GM12878 (cell line): ENCODE measurements at regions not wholly inside any gene's neighbourhood (a gene's known extent, or its start where the extent isn't known, plus 50 kb on each side); places are given as distances from the start of the nearest gene placed in this dataset.

Experiments used
- ATAC-seq: fragments of 200-7000 bp; cut with Tn5 transposase; 3 replicates; pipeline ENCODE4 v1.9.1; 2020; ENCODE audit warnings: mild to moderate bottlenecking, moderate library complexity
- BruUV-seq: library from RNA; stranded (reverse); fragments of 400-500 nt; replicated peaks from 2 replicates; lab custom pipeline; 2021; lab: Mats Ljungman, UMichigan
- CTCF ChIA-PET: fragments of 300-600 bp; sonication (Branson Sonifier 250); formaldehyde crosslinking; extraction: SDS; loops from one replicate; lab custom pipeline; 2021; ENCODE audit warnings: inconsistent platforms; lab: Yijun Ruan, JAX
- POLR2A ChIA-PET: fragments of 350-600 bp; formaldehyde crosslinking; extraction: SDS; loops from one replicate; lab custom pipeline; 2021; ENCODE audit warnings: inconsistent platforms; lab: Charles Lee
- RAD21 ChIA-PET: fragments of 300-600 bp; sonication (Branson Sonifier 250); formaldehyde crosslinking; loops from one replicate; lab custom pipeline; 2023; ENCODE audit warnings: antibody characterized with exemption; ENCODE audit not compliant: unreplicated experiment; lab: Charles Lee
- SMC1A ChIA-PET: fragments of 300-600 bp; sonication (Branson Sonifier 250); formaldehyde crosslinking; loops from one replicate; lab custom pipeline; 2023; ENCODE audit not compliant: unreplicated experiment, uncharacterized antibody; lab: Charles Lee
- DNase-seq: peaks from one replicate; pipeline ENCODE4 v3.0.0-alpha.2; 2011; ENCODE audit warnings: low read depth, low spot score
- FAIRE-seq: peaks from 3 replicates; lab custom pipeline; 2011; peaks lifted over from hg19 to GRCh38; lab: Jason Lieb, UNC
- H2AFZ ChIP-seq: 2 replicates; pipeline ENCODE4 v1.6.0; 2011; ENCODE audit warnings: low read depth, low read length, control low read depth; ENCODE audit not compliant: control insufficient read depth
- H3K27ac ChIP-seq: 2 replicates; pipeline ENCODE4 v1.5.1; 2011; ENCODE audit warnings: control low read depth; ENCODE audit not compliant: control insufficient read depth, insufficient read depth
- H3K27me3 ChIP-seq, 2 experiments: replicated peaks in 1 of 2; 2 replicates each; pipeline versions ENCODE4 v1.6.0 to v1.6.1; 2011; ENCODE audit warnings: low read length in 1 of 2; ENCODE audit not compliant: control insufficient read depth in 2 of 2, insufficient read depth in 2 of 2
- H3K36me3 ChIP-seq, 2 experiments: 2 replicates each; pipeline ENCODE4 v1.5.1; 2011; ENCODE audit warnings: low read length in 1 of 2; ENCODE audit not compliant: control insufficient read depth in 2 of 2, insufficient read depth in 2 of 2
- H3K4me1 ChIP-seq: 2 replicates; pipeline ENCODE4 v1.6.1; 2011; ENCODE audit warnings: mild to moderate bottlenecking, low read length, moderate library complexity, mixed read lengths; ENCODE audit not compliant: control insufficient read depth, insufficient read depth
- H3K4me2 ChIP-seq: 2 replicates; pipeline ENCODE4 v1.6.0; 2011; ENCODE audit warnings: control low read depth; ENCODE audit not compliant: control insufficient read depth, insufficient read depth
- H3K4me3 ChIP-seq: fragments of 200-600 bp; sonication (generic); 2 replicates; pipeline ENCODE4 v1.5.1; 2016
- H3K79me2 ChIP-seq: 2 replicates; pipeline ENCODE4 v1.6.0; 2011; ENCODE audit warnings: low read length; ENCODE audit not compliant: control insufficient read depth, insufficient read depth
- H3K9ac ChIP-seq: 2 replicates; pipeline ENCODE4 v1.8.0; 2011; ENCODE audit warnings: low read length, control low read depth, mixed read lengths; ENCODE audit not compliant: control insufficient read depth, insufficient read depth
- H3K9me3 ChIP-seq: replicated peaks from 3 replicates; pipeline ENCODE4 v1.5.1; 2011; ENCODE audit warnings: mild to moderate bottlenecking, low read length; ENCODE audit not compliant: control insufficient read depth, insufficient read depth
- H4K20me1 ChIP-seq: 2 replicates; pipeline ENCODE4 v1.6.0; 2011; ENCODE audit not compliant: control insufficient read depth, insufficient read depth
- EGR1 ChIP-seq, 2 experiments: IDR thresholded peaks; 1 replicate in 1 of 2; 2 replicates in 1 of 2; pipeline ENCODE4 v1.6.1; 2011 to 2012; ENCODE audit warnings: low read depth in 2 of 2, low read length in 2 of 2, borderline replicate concordance in 1 of 2, mild to moderate bottlenecking in 1 of 2, moderate library complexity in 1 of 2
- ETV6 ChIP-seq, 2 experiments: fragments of 450-650 bp in 1 of 2; IDR thresholded peaks in 1 of 2; conservative IDR thresholded peaks in 1 of 2; 2 replicates each; pipeline ENCODE4 v1.6.1; 2014; ENCODE audit warnings: antibody characterized with exemption in 1 of 2, borderline replicate concordance in 1 of 2, low read depth in 1 of 2, mild to moderate bottlenecking in 1 of 2, moderate library complexity in 1 of 2
- HDAC2 ChIP-seq: fragments of 200-600 bp; sonication (generic); IDR thresholded peaks from 2 replicates; pipeline ENCODE4 v1.6.1; 2017
- KAT2A ChIP-seq: conservative IDR thresholded peaks from 2 replicates; pipeline ENCODE4 v1.6.1; 2011; ENCODE audit warnings: low read depth, low read length; ENCODE audit not compliant: control insufficient read depth
- NR2C2 ChIP-seq: IDR thresholded peaks from 2 replicates; pipeline ENCODE4 v1.6.1; 2011; ENCODE audit warnings: borderline replicate concordance, low read depth; ENCODE audit not compliant: control insufficient read depth, insufficient read length
- PML ChIP-seq: IDR thresholded peaks from 2 replicates; pipeline ENCODE4 v1.6.1; 2012; ENCODE audit warnings: low read length, inconsistent platforms
- RB1 ChIP-seq: fragments of 450-650 bp; formaldehyde crosslinking; IDR thresholded peaks from 2 replicates; pipeline ENCODE4 v1.6.1; 2017; ENCODE audit warnings: mild to moderate bottlenecking, borderline replicate concordance
- RCOR1 ChIP-seq: conservative IDR thresholded peaks from 2 replicates; pipeline ENCODE4 v1.6.1; 2012; ENCODE audit warnings: low read depth, low read length, improper control_type of control experiment
- SMARCA5 ChIP-seq: fragments of 450-650 bp; IDR thresholded peaks from 2 replicates; pipeline ENCODE4 v1.6.1; 2017; ENCODE audit warnings: mild to moderate bottlenecking
- TARDBP ChIP-seq: IDR thresholded peaks from 2 replicates; pipeline ENCODE4 v1.6.1; 2016; ENCODE audit warnings: borderline replicate concordance
- TBL1XR1 ChIP-seq: IDR thresholded peaks from 2 replicates; pipeline ENCODE4 v1.6.1; 2012; ENCODE audit warnings: low read depth, low read length, improper control_type of control experiment
- WRNIP1 ChIP-seq: IDR thresholded peaks from 2 replicates; pipeline ENCODE4 v1.6.1; 2011; ENCODE audit warnings: low read depth, low read length, improper control_type of control experiment, borderline replicate concordance
- ZNF24 ChIP-seq: fragments of 450-650 bp; IDR thresholded peaks from 2 replicates; pipeline ENCODE4 v1.6.1; 2017; ENCODE audit warnings: antibody characterized with exemption, mild to moderate bottlenecking
- ZNF384 ChIP-seq: IDR thresholded peaks from 2 replicates; pipeline ENCODE4 v1.6.1; 2012; ENCODE audit warnings: low read depth, mild to moderate bottlenecking, low read length, improper control_type of control experiment, borderline replicate concordance
- WGBS: methylation state at CpG from one replicate; pipeline ENCODE4 v1.1.6; 2016; ENCODE audit warnings: low lambda C conversion rate; ENCODE audit not compliant: insufficient replicate concordance, insufficient coverage; ENCODE audit errors: missing lambda C conversion rate; 5-methylcytosine and 5-hydroxymethylcytosine counted together
- in situ Hi-C: fragments of 300-500 bp; cut with MboI; formaldehyde crosslinking; loops from 9 replicates; pipeline ENCODE4 v1.14.3; 2018; ENCODE audit warnings: mixed read lengths
- intact Hi-C: fragments of 100-400 bp; cut with micrococcal nuclease; formaldehyde crosslinking; loops from one replicate; pipeline ENCODE4 v1.14.2; 2022; ENCODE audit not compliant: unreplicated experiment
- TF ChIP-seq, protein P1 (sequence below): fragments of 150-350 bp; IDR thresholded peaks from 2 replicates; pipeline ENCODE4 v1.6.1; 2016; ENCODE audit warnings: low read depth, low read length
- TF ChIP-seq, protein P2 (sequence below): IDR thresholded peaks from 2 replicates; pipeline ENCODE4 v1.6.1; 2012; ENCODE audit warnings: low read depth, low read length, improper control_type of control experiment
- TF ChIP-seq, protein P3 (sequence below): fragments of 450-650 bp; formaldehyde crosslinking; IDR thresholded peaks from 2 replicates; pipeline ENCODE4 v1.5.0; 2022; ENCODE audit warnings: mild to moderate bottlenecking, missing genetic modification characterization

DNA sequence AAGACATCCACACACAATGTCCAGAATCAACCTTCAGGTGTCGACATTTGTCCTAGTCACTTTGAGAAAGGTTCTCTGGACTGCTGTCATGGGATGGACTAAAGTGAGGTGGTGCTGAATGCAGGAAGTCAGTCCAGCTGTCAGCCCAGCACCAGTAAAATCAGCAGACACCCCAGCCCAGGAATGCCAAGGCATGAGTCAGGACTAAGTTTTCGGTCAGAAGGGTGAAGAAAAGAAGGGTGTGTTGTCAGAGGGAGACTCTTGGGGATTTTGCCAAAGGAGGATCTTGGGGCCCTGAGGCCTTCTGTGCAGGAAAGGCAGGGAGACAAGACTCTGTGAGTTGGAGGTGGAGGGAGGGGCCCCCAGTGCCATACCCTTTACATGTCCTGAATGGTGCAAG, 69.0 kb upstream of the XPA start (continued):
- TF ChIP-seq, protein P1, sequence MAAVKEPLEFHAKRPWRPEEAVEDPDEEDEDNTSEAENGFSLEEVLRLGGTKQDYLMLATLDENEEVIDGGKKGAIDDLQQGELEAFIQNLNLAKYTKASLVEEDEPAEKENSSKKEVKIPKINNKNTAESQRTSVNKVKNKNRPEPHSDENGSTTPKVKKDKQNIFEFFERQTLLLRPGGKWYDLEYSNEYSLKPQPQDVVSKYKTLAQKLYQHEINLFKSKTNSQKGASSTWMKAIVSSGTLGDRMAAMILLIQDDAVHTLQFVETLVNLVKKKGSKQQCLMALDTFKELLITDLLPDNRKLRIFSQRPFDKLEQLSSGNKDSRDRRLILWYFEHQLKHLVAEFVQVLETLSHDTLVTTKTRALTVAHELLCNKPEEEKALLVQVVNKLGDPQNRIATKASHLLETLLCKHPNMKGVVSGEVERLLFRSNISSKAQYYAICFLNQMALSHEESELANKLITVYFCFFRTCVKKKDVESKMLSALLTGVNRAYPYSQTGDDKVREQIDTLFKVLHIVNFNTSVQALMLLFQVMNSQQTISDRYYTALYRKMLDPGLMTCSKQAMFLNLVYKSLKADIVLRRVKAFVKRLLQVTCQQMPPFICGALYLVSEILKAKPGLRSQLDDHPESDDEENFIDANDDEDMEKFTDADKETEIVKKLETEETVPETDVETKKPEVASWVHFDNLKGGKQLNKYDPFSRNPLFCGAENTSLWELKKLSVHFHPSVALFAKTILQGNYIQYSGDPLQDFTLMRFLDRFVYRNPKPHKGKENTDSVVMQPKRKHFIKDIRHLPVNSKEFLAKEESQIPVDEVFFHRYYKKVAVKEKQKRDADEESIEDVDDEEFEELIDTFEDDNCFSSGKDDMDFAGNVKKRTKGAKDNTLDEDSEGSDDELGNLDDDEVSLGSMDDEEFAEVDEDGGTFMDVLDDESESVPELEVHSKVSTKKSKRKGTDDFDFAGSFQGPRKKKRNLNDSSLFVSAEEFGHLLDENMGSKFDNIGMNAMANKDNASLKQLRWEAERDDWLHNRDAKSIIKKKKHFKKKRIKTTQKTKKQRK = no peak
- no peak for TF ChIP-seq EGR1 (IDR thresholded peaks at IDR 0.05; ENCODE audit: borderline replicate concordance in 1 of 2, low read depth in 2 of 2, low read length in 2 of 2)

DNA sequence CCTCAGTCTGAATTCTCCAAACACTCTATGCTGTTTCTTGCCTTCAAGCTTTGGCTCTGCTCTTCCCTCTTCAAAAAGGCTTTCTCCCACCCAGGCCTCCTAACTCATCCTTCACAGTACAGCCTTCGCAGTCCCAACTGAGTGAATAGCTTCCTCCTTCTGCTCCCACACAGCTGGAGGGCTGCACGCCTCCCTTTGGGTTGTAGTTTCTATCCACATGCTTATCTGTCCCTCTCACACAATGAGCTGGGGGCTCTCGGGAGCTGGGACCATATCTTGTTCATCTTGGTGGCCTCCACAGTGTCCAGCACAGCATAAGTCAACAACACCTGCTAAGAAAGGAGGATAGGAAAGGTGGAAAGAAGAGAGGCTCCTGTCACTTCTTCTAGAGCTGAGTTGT, 69.5 kb upstream of the XPA start:
- no peak for FAIRE-seq
- TF ChIP-seq ZNF24 (no peak), RB1 (no peak), PML (no peak), RCOR1 (no peak), TARDBP (no peak), HDAC2 (no peak), WRNIP1 (no peak), SMARCA5 (no peak), KAT2A (no peak), ETV6 (conservative IDR thresholded peaks at IDR 0.05 in 1 of 2, IDR thresholded peaks at IDR 0.05 in 1 of 2; ENCODE audit: borderline replicate concordance in 1 of 2, low read depth in 1 of 2) (no peak), ZNF384 (no peak), NR2C2 (no peak), TBL1XR1 (no peak)
- TF ChIP-seq, protein P2, sequence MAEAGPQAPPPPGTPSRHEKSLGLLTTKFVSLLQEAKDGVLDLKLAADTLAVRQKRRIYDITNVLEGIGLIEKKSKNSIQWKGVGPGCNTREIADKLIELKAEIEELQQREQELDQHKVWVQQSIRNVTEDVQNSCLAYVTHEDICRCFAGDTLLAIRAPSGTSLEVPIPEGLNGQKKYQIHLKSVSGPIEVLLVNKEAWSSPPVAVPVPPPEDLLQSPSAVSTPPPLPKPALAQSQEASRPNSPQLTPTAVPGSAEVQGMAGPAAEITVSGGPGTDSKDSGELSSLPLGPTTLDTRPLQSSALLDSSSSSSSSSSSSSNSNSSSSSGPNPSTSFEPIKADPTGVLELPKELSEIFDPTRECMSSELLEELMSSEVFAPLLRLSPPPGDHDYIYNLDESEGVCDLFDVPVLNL = no peak
- TF ChIP-seq, protein P3, sequence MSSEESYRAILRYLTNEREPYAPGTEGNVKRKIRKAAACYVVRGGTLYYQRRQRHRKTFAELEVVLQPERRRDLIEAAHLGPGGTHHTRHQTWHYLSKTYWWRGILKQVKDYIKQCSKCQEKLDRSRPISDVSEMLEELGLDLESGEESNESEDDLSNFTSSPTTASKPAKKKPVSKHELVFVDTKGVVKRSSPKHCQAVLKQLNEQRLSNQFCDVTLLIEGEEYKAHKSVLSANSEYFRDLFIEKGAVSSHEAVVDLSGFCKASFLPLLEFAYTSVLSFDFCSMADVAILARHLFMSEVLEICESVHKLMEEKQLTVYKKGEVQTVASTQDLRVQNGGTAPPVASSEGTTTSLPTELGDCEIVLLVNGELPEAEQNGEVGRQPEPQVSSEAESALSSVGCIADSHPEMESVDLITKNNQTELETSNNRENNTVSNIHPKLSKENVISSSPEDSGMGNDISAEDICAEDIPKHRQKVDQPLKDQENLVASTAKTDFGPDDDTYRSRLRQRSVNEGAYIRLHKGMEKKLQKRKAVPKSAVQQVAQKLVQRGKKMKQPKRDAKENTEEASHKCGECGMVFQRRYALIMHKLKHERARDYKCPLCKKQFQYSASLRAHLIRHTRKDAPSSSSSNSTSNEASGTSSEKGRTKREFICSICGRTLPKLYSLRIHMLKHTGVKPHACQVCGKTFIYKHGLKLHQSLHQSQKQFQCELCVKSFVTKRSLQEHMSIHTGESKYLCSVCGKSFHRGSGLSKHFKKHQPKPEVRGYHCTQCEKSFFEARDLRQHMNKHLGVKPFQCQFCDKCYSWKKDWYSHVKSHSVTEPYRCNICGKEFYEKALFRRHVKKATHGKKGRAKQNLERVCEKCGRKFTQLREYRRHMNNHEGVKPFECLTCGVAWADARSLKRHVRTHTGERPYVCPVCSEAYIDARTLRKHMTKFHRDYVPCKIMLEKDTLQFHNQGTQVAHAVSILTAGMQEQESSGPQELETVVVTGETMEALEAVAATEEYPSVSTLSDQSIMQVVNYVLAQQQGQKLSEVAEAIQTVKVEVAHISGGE (CRISPR knock-in tag) = no peak

More for the DNA sequence above, 69.5 kb upstream of the XPA start:
- Histone ChIP-seq H3K36me3 (no peaks in the 10 kb centered on the region), H3K27ac (no peak overlapping the region), H3K4me2 (no peak overlapping the region), H3K9ac (no peak overlapping the region), H3K9me3 (no peaks in the 10 kb centered on the region), H3K79me2 (no peaks in the 10 kb centered on the region), H2AFZ (no peak overlapping the region), H4K20me1 (no peaks in the 10 kb centered on the region), H3K4me1 (no peaks in the 10 kb centered on the region), H3K27me3 (peaks cover 0 to 4% of the 10 kb centered on the region in 2 experiments; a peak in 1 of 4 replicates), H3K4me3 (no peak overlapping the region)
- ChIA-PET RAD21 (no interaction called here), SMC1A (no interaction called here), CTCF (interaction anchor here (1.1 kb wide), 1 partner anchor 114 kb away, joined by 4 read pairs; no protein-coding TSS in a partner anchor), POLR2A (no interaction called here)
- 25% methylated on average over 3 of the region's 3 CpGs for WGBS
- intact Hi-C loops (no loop called here), in situ Hi-C loops (no loop called here)
- no TSS peak for BruUV-seq
- DNase-seq = no peak
- ATAC-seq = no peak
